ENCODE measurements at regions not wholly inside any gene's neighbourhood (a gene's known extent, or its start where the extent isn't known, plus 50 kb on each side); places are given as distances from the start of the nearest gene placed in this dataset.

- no peak overlapping the region for H3K4me2 ChIP-seq (ENCODE audit: low read length)
- H3K27ac ChIP-seq (ENCODE audit: low read depth, low read length) = no peak overlapping the region
- H3K4me3 ChIP-seq (ENCODE audit: low read length) = no peak overlapping the region
- no peaks in the 10 kb centered on the region for H3K9me2 ChIP-seq (replicated peaks; ENCODE audit: control insufficient read depth, low read length)
- TF ChIP-seq CTCF (IDR thresholded peaks at IDR 0.05; ENCODE audit: low read depth, low read length, poor library complexity, severe bottlenecking) = no peak
- TF ChIP-seq EZH2phosphoT487 (IDR thresholded peaks at IDR 0.05; ENCODE audit: borderline replicate concordance, low read length) = no peak
- no peaks in the 10 kb centered on the region for H3K9me3 ChIP-seq (ENCODE audit: control insufficient read depth, insufficient read depth, low read length)
- H3K36me3 ChIP-seq (ENCODE audit: control insufficient read depth, low read length) = no peaks in the 10 kb centered on the region
- no peaks in the 10 kb centered on the region for H3K27me3 ChIP-seq (ENCODE audit: control insufficient read depth, low read length)
- no peaks in the 10 kb centered on the region for H3K79me2 ChIP-seq (ENCODE audit: control insufficient read depth, low read length)
- no peaks in the 10 kb centered on the region for H4K20me1 ChIP-seq (ENCODE audit: control insufficient read depth, insufficient read depth, low read depth, low read length)
- no peaks in the 10 kb centered on the region for H3F3A ChIP-seq (ENCODE audit: control insufficient read depth, insufficient read depth)
- H3K4me1 ChIP-seq (ENCODE audit: control insufficient read depth, low read length) = no peaks in the 10 kb centered on the region
Measured at GRCh38 chr20:21840991-21841390, 135.5 kb downstream of the PAX1 start.

- Histone ChIP-seq H3K27me3 (ENCODE audit: control insufficient read depth, low read length) (no peaks in the 10 kb centered on the region), H3K27ac (ENCODE audit: low read depth, low read length) (no peak overlapping the region), H3K4me3 (ENCODE audit: low read length) (no peak overlapping the region), H3K4me1 (ENCODE audit: control insufficient read depth, low read length) (no peaks in the 10 kb centered on the region), H3K4me2 (ENCODE audit: low read length) (no peak overlapping the region), H3K79me2 (ENCODE audit: control insufficient read depth, low read length) (no peaks in the 10 kb centered on the region), H3K36me3 (ENCODE audit: control insufficient read depth, low read length) (no peaks in the 10 kb centered on the region), H3K9me2 (replicated peaks; ENCODE audit: control insufficient read depth, low read length) (no peaks in the 10 kb centered on the region), H3F3A (ENCODE audit: control insufficient read depth, insufficient read depth) (no peaks in the 10 kb centered on the region), H3K9me3 (ENCODE audit: control insufficient read depth, insufficient read depth, low read length) (no peaks in the 10 kb centered on the region), H4K20me1 (ENCODE audit: control insufficient read depth, insufficient read depth, low read depth, low read length) (no peaks in the 10 kb centered on the region)
- TF ChIP-seq EZH2phosphoT487 (IDR thresholded peaks at IDR 0.05; ENCODE audit: borderline replicate concordance, low read length) = no peak
- no peak for TF ChIP-seq CTCF (IDR thresholded peaks at IDR 0.05; ENCODE audit: low read depth, low read length, poor library complexity, severe bottlenecking)
Measured at GRCh38 chr20:21839982-21840381, 134.5 kb downstream of the PAX1 start.

- H3F3A ChIP-seq (ENCODE audit: control insufficient read depth, insufficient read depth) = no peaks in the 10 kb centered on the region
- H3K9me3 ChIP-seq (ENCODE audit: control insufficient read depth, insufficient read depth, low read length) = no peaks in the 10 kb centered on the region
- no peaks in the 10 kb centered on the region for H4K20me1 ChIP-seq (ENCODE audit: control insufficient read depth, insufficient read depth, low read depth, low read length)
- no peak overlapping the region for H3K27ac ChIP-seq (ENCODE audit: low read depth, low read length)
- no peaks in the 10 kb centered on the region for H3K4me1 ChIP-seq (ENCODE audit: control insufficient read depth, low read length)
- TF ChIP-seq EZH2phosphoT487 (IDR thresholded peaks at IDR 0.05; ENCODE audit: borderline replicate concordance, low read length) = no peak
- TF ChIP-seq CTCF (IDR thresholded peaks at IDR 0.05; ENCODE audit: low read depth, low read length, poor library complexity, severe bottlenecking) = no peak
- H3K36me3 ChIP-seq (ENCODE audit: control insufficient read depth, low read length) = no peaks in the 10 kb centered on the region
- H3K4me2 ChIP-seq (ENCODE audit: low read length) = no peak overlapping the region
- no peak overlapping the region for H3K4me3 ChIP-seq (ENCODE audit: low read length)
- no peaks in the 10 kb centered on the region for H3K79me2 ChIP-seq (ENCODE audit: control insufficient read depth, low read length)
- H3K27me3 ChIP-seq (ENCODE audit: control insufficient read depth, low read length) = no peaks in the 10 kb centered on the region
- no peaks in the 10 kb centered on the region for H3K9me2 ChIP-seq (replicated peaks; ENCODE audit: control insufficient read depth, low read length)
Measured at GRCh38 chr20:21836346-21836745, 130.9 kb downstream of the PAX1 start.

- Histone ChIP-seq H3K4me3 (ENCODE audit: low read length) (no peak overlapping the region), H3K9me3 (ENCODE audit: control insufficient read depth, insufficient read depth, low read length) (no peaks in the 10 kb centered on the region), H3K4me2 (ENCODE audit: low read length) (no peak overlapping the region), H3K9me2 (replicated peaks; ENCODE audit: control insufficient read depth, low read length) (no peaks in the 10 kb centered on the region), H3K79me2 (ENCODE audit: control insufficient read depth, low read length) (no peaks in the 10 kb centered on the region), H3K4me1 (ENCODE audit: control insufficient read depth, low read length) (no peaks in the 10 kb centered on the region), H3K27me3 (ENCODE audit: control insufficient read depth, low read length) (no peaks in the 10 kb centered on the region), H3K27ac (ENCODE audit: low read depth, low read length) (no peak overlapping the region), H4K20me1 (ENCODE audit: control insufficient read depth, insufficient read depth, low read depth, low read length) (no peaks in the 10 kb centered on the region), H3K36me3 (ENCODE audit: control insufficient read depth, low read length) (no peaks in the 10 kb centered on the region), H3F3A (ENCODE audit: control insufficient read depth, insufficient read depth) (no peaks in the 10 kb centered on the region)
- TF ChIP-seq EZH2phosphoT487 (IDR thresholded peaks at IDR 0.05; ENCODE audit: borderline replicate concordance, low read length) (no peak), CTCF (IDR thresholded peaks at IDR 0.05; ENCODE audit: low read depth, low read length, poor library complexity, severe bottlenecking) (no peak)
Measured at GRCh38 chr20:21835042-21835441, 129.6 kb downstream of the PAX1 start.

All from DOHH2 (cell line).